HG03432 (cell line): ENCODE measurements at regions not wholly inside any gene's neighbourhood (a gene's known extent, or its start where the extent isn't known, plus 50 kb on each side); places are given as distances from the start of the nearest gene placed in this dataset.
"Not testable (repeated sequence)": the region's sequence is repeated elsewhere in the genome, so short reads cannot be mapped to it uniquely, and the experiment has no call there.

Source experiments
- ATAC-seq: cut with Tn5 transposase; IDR thresholded peaks from one replicate; pipeline ENCODE4 v1.9.1; 2021; ENCODE audit warnings: mild to moderate bottlenecking, moderate library complexity; ENCODE audit not compliant: unreplicated experiment

DNA sequence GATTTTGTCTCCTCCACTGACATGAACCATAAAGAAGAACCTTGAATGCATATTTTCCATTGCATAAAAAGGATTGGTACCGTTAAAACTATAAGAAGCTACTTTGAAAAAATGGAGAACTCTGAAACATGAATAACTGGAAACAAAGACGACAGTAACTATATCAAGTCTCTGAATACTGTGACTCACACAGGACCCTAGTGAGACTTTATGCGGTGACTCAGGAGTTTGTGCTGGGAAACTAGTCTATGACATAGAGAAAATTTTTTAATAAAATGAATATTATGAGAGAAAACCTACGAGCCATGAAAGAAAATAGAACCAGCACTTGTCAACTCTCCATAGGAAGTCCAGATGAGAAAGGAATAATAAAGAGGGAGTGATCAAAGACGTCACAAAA is 339.9 kb upstream of the ADARB2 start:
- ATAC-seq = no peak

DNA sequence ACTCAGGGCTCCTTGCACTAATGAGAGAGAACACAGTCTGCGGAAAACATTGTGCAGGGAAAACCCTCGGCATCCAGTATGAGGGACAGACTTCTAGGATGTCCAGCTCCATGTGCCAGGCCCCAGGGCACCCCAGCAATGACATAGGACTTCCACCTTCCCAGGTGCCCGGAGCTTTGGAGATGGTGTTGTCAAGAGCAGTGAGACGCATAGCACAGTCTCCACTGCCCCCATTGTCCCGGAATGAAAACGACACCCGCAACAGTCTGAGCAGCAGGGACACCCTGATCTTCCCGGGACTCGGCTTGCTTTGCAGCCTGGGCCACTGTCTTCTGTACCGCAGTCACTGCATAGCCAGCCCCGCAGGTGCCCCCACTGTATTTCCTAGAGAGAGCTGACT is 339.2 kb upstream of the ADARB2 start:
- no peak for ATAC-seq

- no peak for ATAC-seq
Measured at GRCh38 chr10:2067015-2067414, 329.7 kb upstream of the ADARB2 start.

GRCh38 chr10:2054728-2055127 is 317.4 kb upstream of the ADARB2 start:
- ATAC-seq = no peak

GRCh38 chr10:2053805-2054204 is 316.5 kb upstream of the ADARB2 start:
- ATAC-seq = no peak

DNA sequence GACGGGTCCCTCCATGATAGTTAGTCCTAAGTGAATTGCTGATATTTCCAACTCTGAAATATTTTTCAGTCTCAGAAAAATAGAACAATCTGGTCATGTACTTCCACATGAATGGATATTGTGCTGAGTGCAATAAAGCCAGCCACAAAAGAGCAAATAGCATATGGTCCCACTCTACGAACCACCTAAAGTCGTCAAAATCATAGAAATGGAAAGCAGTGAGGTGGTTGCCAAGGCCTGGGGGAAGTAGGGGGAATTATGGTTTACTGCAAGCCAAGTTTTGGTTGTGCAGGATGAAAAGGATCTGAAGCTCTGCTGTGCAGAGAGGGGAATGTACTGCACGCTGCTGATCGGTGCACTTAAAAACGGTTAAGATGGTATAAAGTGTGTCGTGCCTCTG is 313.8 kb upstream of the ADARB2 start:
- ATAC-seq = no peak

DNA sequence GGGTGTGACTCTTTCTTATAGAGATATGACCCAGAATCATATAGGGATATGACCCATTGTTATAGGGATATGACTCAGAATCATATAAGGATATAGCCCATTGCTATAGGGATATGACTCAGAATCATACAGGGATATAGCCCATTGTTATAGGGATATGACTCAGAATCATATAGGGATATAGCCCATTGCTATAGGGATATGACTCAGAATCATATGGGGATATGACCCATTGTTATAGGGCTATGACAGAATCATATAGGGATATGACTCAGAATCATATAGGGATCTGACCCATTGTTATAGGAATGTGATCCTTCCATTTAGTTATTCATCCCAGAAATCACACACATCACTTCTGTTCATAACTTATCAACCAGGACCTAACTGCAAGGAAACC is 312.2 kb upstream of the ADARB2 start:
- no peak for ATAC-seq

DNA sequence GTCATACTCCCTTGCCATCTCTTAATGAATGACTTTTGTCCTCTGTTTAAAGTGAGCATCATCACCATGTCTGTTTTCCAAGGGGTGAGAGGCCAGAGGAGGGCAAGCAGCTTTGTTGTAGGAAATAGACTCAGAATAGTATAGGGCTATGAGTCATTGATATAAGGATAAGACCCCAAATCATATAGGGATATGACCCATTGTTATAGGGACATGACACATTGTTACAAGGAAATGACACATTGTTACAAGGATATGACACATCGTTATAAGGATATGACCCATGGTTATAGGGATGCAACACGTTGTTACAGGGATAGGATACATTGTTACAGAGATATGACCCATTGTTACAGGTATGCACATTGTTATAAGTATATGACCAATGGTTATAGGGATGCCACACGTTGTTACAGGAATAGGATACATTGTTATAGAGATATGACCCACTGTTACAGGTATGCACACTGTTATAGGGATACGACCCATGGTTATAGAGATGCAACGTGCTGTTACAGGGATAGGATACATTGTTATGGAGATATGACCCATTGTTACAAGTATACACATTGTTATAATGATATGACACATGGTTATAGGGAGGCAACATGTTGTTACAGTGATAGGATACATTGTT is 311.1 kb upstream of the ADARB2 start:
- ATAC-seq = no peak

DNA sequence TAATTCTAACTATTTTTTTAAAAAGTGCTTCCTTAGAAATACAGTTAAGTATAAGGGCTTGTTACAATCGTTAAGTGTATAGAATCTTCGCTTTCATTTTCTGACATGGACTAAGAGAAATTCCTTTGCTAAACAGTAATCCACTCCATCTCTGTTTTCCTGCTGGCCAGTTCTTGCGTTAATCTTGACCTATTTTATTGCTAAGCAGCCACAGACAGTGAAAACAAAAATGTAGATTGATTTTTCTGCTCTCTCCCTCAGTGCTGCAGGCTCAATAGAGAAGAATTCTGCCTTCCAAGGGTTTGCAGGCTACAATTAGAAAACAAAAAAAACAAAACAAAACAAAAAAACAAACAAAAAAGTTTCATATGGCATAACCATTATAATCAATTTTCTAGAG is 310.4 kb upstream of the ADARB2 start:
- ATAC-seq = no peak

GRCh38 chr10:2043379-2043778 is 306.1 kb upstream of the ADARB2 start:
- no peak for ATAC-seq

GRCh38 chr10:2038036-2038435 is 300.7 kb upstream of the ADARB2 start:
- ATAC-seq = no peak

GRCh38 chr10:2037246-2037645 is 299.9 kb upstream of the ADARB2 start:
- no peak for ATAC-seq

DNA sequence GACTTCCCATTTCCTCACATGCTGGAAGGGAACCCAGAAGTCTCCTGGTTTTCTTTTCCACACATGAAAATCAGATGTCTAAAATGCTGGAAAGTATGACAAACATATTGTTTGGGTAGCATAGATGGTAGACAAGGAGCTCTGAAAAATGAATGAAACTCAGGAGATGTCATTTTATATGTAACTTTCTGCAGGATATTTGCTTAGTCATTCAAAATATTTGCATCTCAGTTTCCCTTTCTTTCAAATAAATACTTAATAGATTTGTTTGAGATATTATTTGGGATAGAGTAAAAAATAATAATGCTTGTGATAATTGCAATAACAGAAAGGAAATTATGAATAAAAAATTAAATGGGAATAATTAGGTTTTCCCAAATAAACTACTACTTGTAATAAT is 298.9 kb upstream of the ADARB2 start:
- no peak for ATAC-seq

DNA sequence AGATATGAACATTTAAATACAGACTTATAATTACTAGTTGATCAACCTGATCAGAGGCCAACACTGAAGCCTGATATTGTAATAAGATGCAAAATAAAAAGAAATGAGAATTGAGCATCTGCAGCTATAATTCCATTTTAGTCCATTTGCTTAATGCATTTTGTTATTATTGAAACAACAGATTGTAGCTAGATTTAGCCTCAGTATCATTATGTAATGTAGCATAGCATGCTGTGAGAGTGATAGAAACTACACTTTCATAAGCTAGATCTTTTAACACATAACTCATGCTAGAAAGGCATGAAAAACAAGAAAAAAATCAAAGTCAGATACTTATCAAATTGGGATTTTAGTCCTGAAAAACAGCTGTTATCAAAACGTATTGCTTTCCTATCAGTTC is 292.7 kb upstream of the ADARB2 start:
- ATAC-seq = no peak

- ATAC-seq = no peak
Measured at GRCh38 chr10:2026936-2027335, 289.6 kb upstream of the ADARB2 start.

DNA sequence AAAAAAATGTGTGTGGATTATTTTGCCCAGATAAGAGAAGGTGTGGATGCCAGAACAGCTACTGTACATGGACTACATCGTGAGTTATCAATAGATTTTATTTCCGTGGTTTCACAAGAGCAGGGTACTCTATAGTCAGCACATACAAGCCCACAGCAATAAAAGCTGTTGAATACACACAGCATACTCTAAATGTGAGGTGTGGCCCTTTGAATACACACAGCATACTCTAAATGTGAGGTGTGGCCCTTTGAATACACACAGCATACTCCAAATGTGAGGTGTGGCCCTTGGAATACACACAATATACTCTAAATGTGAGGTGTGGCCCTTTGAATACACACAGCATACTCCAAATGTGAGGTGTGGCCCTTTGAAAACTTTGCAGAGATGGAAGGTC is 287.4 kb upstream of the ADARB2 start:
- not testable (repeated sequence) for ATAC-seq

- no peak for ATAC-seq
Measured at GRCh38 chr10:2023687-2024086, 286.4 kb upstream of the ADARB2 start.

DNA sequence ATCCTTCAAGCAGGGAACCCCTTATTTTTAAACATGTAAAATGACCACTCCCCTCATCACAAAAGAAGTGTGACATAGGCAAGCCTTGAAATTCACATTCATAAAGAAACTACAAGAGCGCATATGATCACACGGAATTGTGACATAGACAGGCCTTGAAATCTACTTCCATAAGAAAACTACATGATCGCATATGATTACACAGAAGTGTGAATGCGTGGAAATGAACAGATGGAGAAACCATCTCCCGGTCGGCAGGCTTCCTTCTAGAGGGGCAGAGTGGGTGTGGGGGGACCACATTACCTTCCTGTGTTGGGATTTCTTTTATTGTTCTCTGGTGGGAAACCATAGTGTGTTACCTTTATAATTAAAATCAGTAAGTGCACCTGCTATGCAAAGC is 285.1 kb upstream of the ADARB2 start:
- no peak for ATAC-seq

- no peak for ATAC-seq
Measured at GRCh38 chr10:2020836-2021235, 283.5 kb upstream of the ADARB2 start.

DNA sequence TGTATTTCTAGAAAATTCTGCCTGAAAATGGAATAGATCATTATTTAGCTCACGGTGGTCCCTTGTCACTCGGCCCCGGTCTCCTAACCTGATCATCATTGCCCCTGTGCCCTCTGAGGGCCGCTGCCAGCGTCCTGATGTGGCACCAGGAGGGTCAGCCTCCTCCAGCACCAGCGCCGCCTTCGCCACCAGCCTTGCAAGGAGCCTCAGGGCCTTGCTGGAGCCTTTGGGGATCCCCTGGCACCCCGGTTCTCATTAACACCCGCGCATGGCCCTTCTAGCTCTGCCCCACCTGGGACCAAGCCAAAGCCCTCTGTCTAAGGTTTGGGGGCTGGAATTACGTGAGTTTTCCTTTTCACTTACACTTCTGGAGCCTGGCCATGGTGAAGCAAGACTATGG is 282.5 kb upstream of the ADARB2 start:
- ATAC-seq = no peak

DNA sequence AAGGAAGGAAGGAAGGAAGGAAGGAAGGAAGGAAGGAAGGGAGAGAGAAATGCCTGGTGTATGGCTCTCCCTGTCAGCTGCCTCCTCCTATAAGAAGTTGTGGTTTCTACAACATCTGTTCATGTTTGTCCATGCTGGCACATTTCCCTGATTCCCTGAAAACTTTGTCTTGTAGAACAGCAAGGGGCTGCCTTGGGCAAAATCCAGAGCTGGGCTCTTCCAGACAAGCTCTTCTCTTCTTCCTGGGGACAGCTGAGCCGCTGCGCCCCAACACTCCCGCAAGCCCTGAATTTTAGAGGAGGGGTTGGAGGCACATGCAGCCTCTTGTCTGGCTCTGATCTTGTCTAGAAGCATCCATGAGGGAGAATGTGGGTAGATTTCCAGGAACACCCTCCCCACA is 282.0 kb upstream of the ADARB2 start:
- no peak for ATAC-seq

GRCh38 chr10:2014541-2014940 is 277.2 kb upstream of the ADARB2 start:
- ATAC-seq = no peak

DNA sequence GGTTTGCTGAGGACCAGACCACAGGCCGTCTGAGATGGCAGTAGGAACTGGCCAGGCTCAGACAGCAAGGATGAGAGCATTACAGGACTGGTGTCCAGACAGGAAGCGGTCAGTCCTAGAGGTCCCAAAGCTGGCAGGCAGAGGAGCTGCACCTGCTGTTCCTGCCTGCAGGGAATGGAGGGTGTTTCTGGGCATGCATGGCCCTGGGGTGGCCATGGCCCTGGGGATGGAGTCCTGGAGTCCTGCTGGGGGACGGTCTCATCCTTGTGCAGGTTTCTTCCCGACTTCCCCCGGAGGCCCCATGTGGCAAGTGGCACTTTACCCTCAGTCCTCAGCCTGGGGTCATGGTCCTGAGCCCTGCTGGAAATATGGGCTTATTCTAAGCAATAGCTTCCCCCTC is 274.9 kb upstream of the ADARB2 start:
- no peak for ATAC-seq
